GM12891 (cell line): ENCODE measurements at regions not wholly inside any gene's neighbourhood (a gene's known extent, or its start where the extent isn't known, plus 50 kb on each side); places are given as distances from the start of the nearest gene placed in this dataset.
A peak's percentile ranks its signal among the peaks of the same experiment; 100 is the strongest.
"Not testable (repeated sequence)": the region's sequence is repeated elsewhere in the genome, so short reads cannot be mapped to it uniquely, and the experiment has no call there.

Experiments
- DNase-seq: peaks from one replicate; pipeline ENCODE4 v3.0.0; 2011; ENCODE audit warnings: low spot score; ENCODE audit not compliant: insufficient read length
- FAIRE-seq: peaks from 2 replicates; lab custom pipeline; 2011; peaks lifted over from hg19 to GRCh38; lab: Jason Lieb, UNC
- PAX5 ChIP-seq: IDR thresholded peaks from 2 replicates; pipeline ENCODE4 v1.6.1; 2011; ENCODE audit warnings: low read length, moderate library complexity, mild to moderate bottlenecking; ENCODE audit not compliant: insufficient read depth, severe bottlenecking
- POLR2A ChIP-seq: IDR thresholded peaks from 2 replicates; pipeline ENCODE4 v1.6.1; 2011; ENCODE audit warnings: low read depth, low read length, control low read depth
- POLR2AphosphoS5 ChIP-seq: IDR thresholded peaks from 2 replicates; pipeline ENCODE4 v1.6.1; 2011; ENCODE audit warnings: low read depth, low read length, control low read depth
- POU2F2 ChIP-seq: IDR thresholded peaks from 2 replicates; pipeline ENCODE4 v1.6.1; 2011; ENCODE audit warnings: low read depth, mild to moderate bottlenecking, control low read depth, low read length, moderate library complexity
- SPI1 ChIP-seq: IDR thresholded peaks from 2 replicates; pipeline ENCODE4 v1.6.1; 2011; ENCODE audit warnings: low read depth, low read length, control low read depth
- TAF1 ChIP-seq: IDR thresholded peaks from 2 replicates; pipeline ENCODE4 v1.6.1; 2011; ENCODE audit warnings: low read depth, low read length, control low read depth

GRCh38 chr18:44568342-44568741, 112.3 kb upstream of the SETBP1 start:
- DNase-seq = no peak
- no peak for FAIRE-seq
- no peak for TF ChIP-seq SPI1
- no peak for TF ChIP-seq POLR2AphosphoS5
- TF ChIP-seq PAX5 = no peak

- FAIRE-seq (no peak), DNase-seq (no peak)
- TF ChIP-seq TAF1 (no peak), POU2F2 (no peak), POLR2A (no peak), SPI1 (no peak), PAX5 (no peak), POLR2AphosphoS5 (no peak)
These were observed 111.7 kb upstream of the SETBP1 start for GRCh38 chr18:44568986-44569385.

DNA sequence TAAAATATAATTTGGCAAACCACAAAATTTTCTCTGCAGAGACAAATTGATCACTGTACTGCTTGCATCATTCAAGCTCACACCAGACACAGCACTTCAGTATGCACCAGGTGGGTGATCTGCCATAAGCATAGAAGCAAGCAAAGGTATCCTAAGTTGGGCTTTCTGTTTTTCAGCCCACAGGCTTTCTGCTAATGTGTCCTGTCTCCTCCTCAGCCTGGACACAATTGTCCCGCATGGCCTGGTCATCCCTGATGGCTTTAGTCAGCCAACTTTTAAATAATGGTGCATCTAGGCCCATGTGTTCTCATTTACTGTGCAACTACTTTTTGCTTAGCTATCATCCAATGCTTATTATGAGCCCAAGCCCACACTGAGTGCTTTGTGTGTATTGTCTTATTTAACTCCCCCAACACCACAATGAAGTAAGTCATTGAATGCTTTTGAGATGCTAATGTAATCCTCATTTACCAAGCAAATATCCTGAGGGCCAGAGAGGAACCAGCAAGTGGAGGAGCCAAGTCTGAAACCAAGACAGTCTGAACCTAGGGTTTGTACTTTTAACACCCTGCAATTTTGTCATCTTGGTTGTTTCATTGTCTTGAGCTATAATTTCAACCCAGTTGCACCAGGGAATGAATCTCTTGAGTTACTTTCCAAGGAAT, 111.2 kb upstream of the SETBP1 start:
- DNase-seq (no peak), FAIRE-seq (no peak)
- no peak for TF ChIP-seq POLR2A
- no peak for TF ChIP-seq POU2F2
- TF ChIP-seq PAX5 = no peak
- TF ChIP-seq TAF1 = no peak
- TF ChIP-seq SPI1 = no peak

DNA sequence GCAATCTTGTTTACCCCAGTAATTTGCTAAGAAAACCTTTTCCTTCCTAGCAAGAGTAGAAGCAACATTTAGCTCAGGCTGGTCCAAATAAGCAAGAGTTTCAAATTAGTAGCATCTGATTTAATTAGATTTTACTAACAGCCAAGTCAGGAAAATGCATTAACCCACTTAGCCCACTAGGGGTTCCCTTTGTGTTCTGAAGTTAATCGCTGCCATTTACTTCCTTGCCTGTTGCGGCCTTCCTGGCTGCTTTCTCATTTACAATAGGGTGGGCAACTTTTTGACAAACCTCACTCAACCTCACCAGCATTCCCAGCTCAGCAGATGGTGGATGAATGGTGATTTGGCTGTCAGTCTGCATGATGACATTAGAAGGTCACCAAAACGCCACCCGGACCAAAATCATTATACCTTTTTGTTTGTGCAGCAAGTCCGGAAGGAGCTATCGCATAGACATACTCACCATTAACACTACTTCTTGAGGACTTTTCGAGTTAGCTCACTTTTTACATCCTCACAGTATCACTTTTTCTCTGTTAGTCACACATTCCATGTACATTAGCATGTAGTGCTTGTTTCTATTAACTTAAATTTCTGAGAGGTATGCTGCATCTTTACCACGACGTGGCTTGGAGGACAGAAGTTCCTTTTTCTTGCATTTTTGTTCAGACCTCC, 101.5 kb upstream of the SETBP1 start:
- FAIRE-seq (peak; percentile 66), DNase-seq (peak; percentile 7)
- TF ChIP-seq SPI1 (no peak), POU2F2 (no peak), PAX5 (no peak), POLR2AphosphoS5 (no peak), POLR2A (no peak), TAF1 (no peak)

GRCh38 chr18:44579745-44580144, 100.9 kb upstream of the SETBP1 start:
- FAIRE-seq (no peak), DNase-seq (no peak)
- TF ChIP-seq POLR2A = no peak
- no peak for TF ChIP-seq POLR2AphosphoS5
- TF ChIP-seq POU2F2 = no peak
- TF ChIP-seq SPI1 = no peak
- no peak for TF ChIP-seq TAF1
- TF ChIP-seq PAX5 = no peak

- no peak for TF ChIP-seq POLR2AphosphoS5
- TF ChIP-seq POLR2A = no peak
- no peak for TF ChIP-seq TAF1
- no peak for TF ChIP-seq PAX5
- no peak for TF ChIP-seq SPI1
- no peak for TF ChIP-seq POU2F2
- no peak for FAIRE-seq
These were observed 100.5 kb upstream of the SETBP1 start for GRCh38 chr18:44580159-44580558.

DNA sequence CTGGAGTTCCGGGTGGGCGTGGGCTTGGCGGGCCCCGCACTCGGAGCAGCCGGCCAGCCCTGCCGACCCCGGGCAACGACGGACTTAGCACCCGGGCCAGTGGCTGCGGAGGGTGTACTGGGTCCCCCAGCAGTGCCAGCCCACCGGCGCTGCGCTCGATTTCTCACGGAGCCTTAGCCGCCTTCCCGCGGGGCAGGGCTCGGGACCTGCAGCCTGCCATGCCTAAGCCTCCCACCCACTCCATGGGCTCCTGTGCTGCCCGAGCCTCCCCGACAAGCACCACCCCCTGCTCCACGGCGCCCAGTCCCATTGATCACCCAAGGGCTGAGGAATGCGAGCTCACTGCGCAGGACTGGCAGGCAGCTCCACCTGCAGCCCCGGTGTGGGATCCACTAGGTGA, 99.9 kb upstream of the SETBP1 start:
- not testable (repeated sequence) for DNase-seq, FAIRE-seq

More at GRCh38 chr18:44580159-44580558, 100.5 kb upstream of the SETBP1 start:
- DNase-seq = no peak

GRCh38 chr18:44582456-44582855, 98.2 kb upstream of the SETBP1 start:
- TF ChIP-seq SPI1 = no peak
- TF ChIP-seq POLR2A = no peak
- TF ChIP-seq PAX5 = no peak
- no peak for TF ChIP-seq POLR2AphosphoS5
- TF ChIP-seq TAF1 = no peak
- TF ChIP-seq POU2F2 = no peak
- DNase-seq (no peak), FAIRE-seq (no peak)

DNA sequence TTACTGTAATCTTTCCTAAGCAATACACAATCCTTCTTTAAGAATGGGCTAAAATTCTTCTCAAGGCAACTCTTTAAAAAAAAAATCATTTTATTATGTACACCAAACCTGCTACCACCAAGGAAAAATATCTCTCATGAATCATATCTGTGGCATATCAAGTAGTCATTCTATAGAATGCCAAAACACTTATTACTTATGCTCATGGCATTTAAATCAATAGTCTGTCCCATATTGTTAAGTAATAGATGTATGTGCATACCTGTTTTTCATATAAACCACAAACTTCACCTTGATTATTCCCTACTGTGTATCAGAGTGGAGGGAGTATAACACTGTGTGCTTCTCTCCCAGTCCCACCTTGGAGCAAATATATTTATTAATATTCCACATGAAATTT, 95.8 kb upstream of the SETBP1 start:
- FAIRE-seq (no peak), DNase-seq (no peak)
- TF ChIP-seq SPI1 (no peak), TAF1 (no peak), POLR2A (no peak), PAX5 (no peak), POU2F2 (no peak), POLR2AphosphoS5 (no peak)

GRCh38 chr18:44586782-44587524, 93.7 kb upstream of the SETBP1 start:
- FAIRE-seq = no peak

More at GRCh38 chr18:44586782-44587524, 93.7 kb upstream of the SETBP1 start:
- TF ChIP-seq POLR2A (no peak), POLR2AphosphoS5 (no peak), SPI1 (no peak), PAX5 (no peak), TAF1 (no peak), POU2F2 (no peak)
- no peak for DNase-seq
